ENCODE measurements at regions not wholly inside any gene's neighbourhood (a gene's known extent, or its start where the extent isn't known, plus 50 kb on each side); places are given as distances from the start of the nearest gene placed in this dataset.
A peak's percentile ranks its signal among the peaks of the same experiment; 100 is the strongest.

DNA sequence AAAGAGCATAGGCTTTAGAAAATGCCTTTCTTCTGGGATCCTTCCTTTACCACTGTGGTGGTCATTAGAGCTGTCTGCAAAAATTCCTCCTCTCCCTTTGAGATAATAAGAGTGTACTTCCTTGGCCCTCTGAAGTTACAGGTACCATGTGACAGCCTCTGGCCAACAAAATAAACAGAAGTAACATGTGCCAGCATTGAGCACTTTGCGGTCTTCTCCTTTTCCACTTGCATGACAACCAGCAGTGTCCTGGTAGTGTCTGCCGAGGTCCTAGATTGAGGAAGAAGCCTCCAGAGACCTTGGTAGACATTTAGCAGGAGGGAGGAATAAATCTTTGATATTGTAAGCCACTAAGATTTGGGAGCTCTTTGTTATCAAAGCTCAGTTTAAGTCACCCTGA is 87.5 kb upstream of the ARID1B start:
- intact Hi-C loops (cut with DNase I, micrococcal nuclease) = loop anchor here in 1 of 2 donors (5.0 to 10.0 kb wide), 2 partner anchors 88 to 125 kb away; partner anchors contain the start of gene ARID1B
- Histone ChIP-seq H3K4me1 (ENCODE audit: low read depth) (peaks cover 10% of the 10 kb centered on the region), H3K36me3 (ENCODE audit: low read depth) (no peaks in the 10 kb centered on the region), H3K9me3 (no peaks in the 10 kb centered on the region), H3K4me3 (no peak overlapping the region)
- ATAC-seq (no peak), DNase-seq (peak in 1 of 3 donors; percentile 12)
- TF ChIP-seq, protein P1, sequence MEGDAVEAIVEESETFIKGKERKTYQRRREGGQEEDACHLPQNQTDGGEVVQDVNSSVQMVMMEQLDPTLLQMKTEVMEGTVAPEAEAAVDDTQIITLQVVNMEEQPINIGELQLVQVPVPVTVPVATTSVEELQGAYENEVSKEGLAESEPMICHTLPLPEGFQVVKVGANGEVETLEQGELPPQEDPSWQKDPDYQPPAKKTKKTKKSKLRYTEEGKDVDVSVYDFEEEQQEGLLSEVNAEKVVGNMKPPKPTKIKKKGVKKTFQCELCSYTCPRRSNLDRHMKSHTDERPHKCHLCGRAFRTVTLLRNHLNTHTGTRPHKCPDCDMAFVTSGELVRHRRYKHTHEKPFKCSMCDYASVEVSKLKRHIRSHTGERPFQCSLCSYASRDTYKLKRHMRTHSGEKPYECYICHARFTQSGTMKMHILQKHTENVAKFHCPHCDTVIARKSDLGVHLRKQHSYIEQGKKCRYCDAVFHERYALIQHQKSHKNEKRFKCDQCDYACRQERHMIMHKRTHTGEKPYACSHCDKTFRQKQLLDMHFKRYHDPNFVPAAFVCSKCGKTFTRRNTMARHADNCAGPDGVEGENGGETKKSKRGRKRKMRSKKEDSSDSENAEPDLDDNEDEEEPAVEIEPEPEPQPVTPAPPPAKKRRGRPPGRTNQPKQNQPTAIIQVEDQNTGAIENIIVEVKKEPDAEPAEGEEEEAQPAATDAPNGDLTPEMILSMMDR (IDR thresholded peaks at IDR 0.05) = no peak

DNA sequence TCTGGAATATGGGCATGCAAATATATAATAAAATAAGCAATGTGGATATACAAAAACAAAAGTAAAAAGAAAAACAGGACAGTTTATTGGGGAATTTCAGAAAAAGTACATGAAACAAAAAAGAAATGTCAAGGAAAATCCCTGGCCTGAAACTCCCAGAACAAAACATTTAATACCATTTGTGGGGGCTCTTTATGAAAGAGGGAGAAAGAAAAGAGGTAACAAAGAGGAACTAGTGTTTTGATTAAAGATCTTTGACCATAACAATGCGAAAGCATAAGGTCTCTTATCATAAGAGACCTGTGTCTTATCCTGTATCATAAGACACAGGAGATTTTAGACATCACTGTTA is 88.6 kb upstream of the ARID1B start:
- Histone ChIP-seq H3K4me1 (ENCODE audit: low read depth) (peaks cover 10% of the 10 kb centered on the region), H3K36me3 (ENCODE audit: low read depth) (no peaks in the 10 kb centered on the region), H3K9me3 (no peaks in the 10 kb centered on the region), H3K4me3 (no peak overlapping the region)
- ATAC-seq = no peak
- DNase-seq = no peak
- intact Hi-C loops (cut with DNase I, micrococcal nuclease) = loop anchor here in 1 of 2 donors (5.0 to 10.0 kb wide), 2 partner anchors 89 to 124 kb away; partner anchors contain the start of gene ARID1B
- TF ChIP-seq, protein P1 (IDR thresholded peaks at IDR 0.05) = no peak

DNA sequence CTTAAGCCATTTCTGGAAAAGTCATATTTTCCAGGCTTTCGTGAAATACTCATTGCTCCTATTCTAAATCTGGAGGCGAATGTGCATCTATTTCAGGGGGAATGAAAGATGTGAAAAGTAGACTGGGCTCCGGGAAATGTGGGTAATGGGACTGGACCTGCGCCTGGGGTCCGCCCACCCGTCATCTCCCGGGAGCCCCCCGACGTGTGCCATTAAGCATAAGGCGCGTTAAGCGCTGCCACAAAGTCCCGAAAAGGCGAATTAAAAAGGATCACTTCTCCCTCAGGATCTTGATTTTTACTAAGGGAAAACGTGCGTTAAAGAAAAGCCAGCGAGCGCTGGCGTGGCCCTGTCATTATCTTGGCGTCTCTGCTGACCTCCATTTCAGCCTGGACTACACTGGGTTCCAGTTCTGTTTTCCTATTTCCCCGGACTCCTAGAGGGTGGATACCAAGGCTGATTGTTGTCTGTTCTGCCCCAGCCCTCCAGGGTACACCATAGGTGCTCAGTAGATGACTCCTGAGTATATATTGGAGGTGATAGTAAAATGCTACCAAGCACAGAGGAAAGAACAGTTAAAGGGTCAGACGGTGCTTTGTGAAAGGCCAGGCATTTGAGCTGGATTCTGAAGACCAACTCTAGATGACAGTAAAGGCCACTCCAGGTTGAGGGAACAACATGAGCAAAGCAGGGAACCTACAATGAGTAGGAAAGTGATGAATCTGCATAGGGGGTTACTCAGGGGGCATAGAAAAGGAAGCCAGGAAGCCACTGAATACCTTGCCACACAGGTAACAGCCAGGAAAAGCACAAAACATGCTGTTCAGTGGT is 89.2 kb upstream of the ARID1B start:
- peak overlapping the region; percentile 31 for H3K4me3 ChIP-seq
- no peaks in the 10 kb centered on the region for H3K9me3 ChIP-seq
- DNase-seq = peak in 2 of 3 donors; percentile 48 to 61
- peak; percentile 56 for ATAC-seq
- peaks cover 10% of the 10 kb centered on the region for H3K4me1 ChIP-seq (ENCODE audit: low read depth)
- H3K36me3 ChIP-seq (ENCODE audit: low read depth) = no peaks in the 10 kb centered on the region
- TF ChIP-seq, protein P1 (IDR thresholded peaks at IDR 0.05) = no peak
- intact Hi-C loops (cut with DNase I, micrococcal nuclease) = loop anchor here (2.0 to 10.0 kb wide), 3 partner anchors 89 to 123 kb away; partner anchors contain the start of gene ARID1B (in 2 of the 2)

DNA sequence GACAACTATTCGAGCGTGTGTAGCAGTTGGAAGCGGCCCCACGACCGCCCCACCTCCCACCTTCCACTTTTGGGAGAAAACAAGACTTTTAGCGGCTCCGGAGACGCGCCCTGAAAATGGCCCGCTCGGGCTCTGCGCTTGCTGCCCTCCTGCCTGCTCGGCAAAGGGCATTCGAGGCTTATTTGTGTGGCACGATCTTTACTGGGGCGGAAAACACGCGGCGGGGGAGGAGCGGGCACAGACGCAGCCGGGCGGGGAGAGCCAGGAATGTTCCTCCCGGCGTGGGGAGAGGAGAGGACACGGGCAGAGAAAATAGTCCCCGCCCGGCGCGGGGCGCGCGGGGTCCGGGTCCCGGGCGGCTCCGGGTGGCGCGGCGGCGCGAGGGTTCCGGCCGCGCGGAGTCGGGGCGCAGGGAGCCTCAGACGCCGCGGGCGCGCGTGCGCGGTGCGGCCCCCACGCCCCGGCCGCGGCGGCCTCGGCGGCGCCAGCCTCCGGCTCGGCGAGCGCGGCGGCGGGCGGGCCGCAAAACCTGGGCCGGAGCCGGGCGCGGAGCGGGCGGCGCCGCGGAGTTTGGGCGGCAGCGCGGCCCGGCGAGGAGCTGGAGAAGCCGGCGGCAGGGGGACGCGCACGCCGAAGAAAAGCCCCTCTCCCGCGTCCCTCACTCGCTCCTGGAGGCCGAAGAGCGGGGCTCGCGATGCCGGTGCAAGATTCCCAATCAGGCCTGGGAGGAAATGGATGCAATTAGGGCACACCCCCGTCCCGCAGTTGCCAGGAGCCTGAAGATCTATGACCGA is 90.0 kb upstream of the ARID1B start:
- DNase-seq (peak; percentile 87 to 93 (median 90)), ATAC-seq (peak; percentile 89)
- peaks cover 10% of the 10 kb centered on the region for H3K4me1 ChIP-seq (ENCODE audit: low read depth)
- TF ChIP-seq, protein P1 (IDR thresholded peaks at IDR 0.05) = no peak
- peak overlapping the region; percentile 38 for H3K4me3 ChIP-seq
- intact Hi-C loops (cut with DNase I, micrococcal nuclease) = loop anchor here (2.0 to 10.0 kb wide), 3 partner anchors 90 to 122 kb away; partner anchors contain the start of gene ARID1B (in 2 of the 2)
- no peaks in the 10 kb centered on the region for H3K9me3 ChIP-seq
- H3K36me3 ChIP-seq (ENCODE audit: low read depth) = no peaks in the 10 kb centered on the region

DNA sequence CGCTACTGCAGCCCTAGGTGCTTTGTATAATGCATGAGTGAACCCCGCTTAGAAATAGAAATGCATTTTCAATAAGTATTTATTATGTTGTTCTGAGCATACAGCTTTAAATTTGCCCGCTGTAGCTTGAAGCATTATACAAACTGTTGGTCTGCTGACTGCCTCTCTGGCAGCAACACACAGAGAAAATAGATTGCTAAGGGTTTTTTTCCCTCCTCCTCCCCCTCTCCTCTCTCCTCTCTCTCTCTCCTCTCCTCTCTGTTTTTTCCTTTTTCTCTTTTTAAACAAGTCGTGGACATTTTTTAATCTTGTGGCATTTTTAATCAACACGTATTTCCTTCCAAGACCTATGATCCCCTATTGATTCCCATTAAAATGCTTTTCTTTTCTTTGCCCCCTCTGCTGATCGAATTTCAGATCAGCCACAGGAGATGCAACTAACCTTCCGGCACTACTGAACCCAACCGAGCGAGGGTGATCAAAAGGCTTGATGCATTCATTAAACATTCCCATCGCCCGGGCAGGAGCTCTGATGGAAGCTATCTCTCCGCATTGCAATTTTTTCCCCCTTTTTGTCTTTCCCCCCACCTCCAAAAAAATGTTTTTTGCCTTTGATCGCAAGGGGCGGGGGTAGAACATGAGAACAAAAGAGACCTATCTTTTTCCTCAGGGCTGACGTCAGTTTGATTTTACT is 90.7 kb upstream of the ARID1B start:
- DNase-seq = peak in 1 of 3 donors; percentile 42
- Histone ChIP-seq H3K4me3 (peak overlapping the region; percentile 38), H3K4me1 (ENCODE audit: low read depth) (peaks cover 10% of the 10 kb centered on the region), H3K9me3 (no peaks in the 10 kb centered on the region), H3K36me3 (ENCODE audit: low read depth) (no peaks in the 10 kb centered on the region)
- intact Hi-C loops (cut with DNase I, micrococcal nuclease) = loop anchor here (2.0 to 10.0 kb wide), 3 partner anchors 90 to 122 kb away; partner anchors contain the start of gene ARID1B (in 2 of the 2)
- ATAC-seq = peak; percentile 54
- TF ChIP-seq, protein P1 (IDR thresholded peaks at IDR 0.05) = no peak

All from mucosa of descending colon (tissue), 3 donors.